ENCODE measurements at regions not wholly inside any gene's neighbourhood (a gene's known extent, or its start where the extent isn't known, plus 50 kb on each side); places are given as distances from the start of the nearest gene placed in this dataset.

GRCh38 chr1:18556364-18556763, 74.3 kb upstream of the PAX7 start:
- no peak for TF ChIP-seq ATF2 (IDR thresholded peaks at IDR 0.05; ENCODE audit: low read length)
- TF ChIP-seq POLR2AphosphoS5 (IDR thresholded peaks at IDR 0.05; ENCODE audit: low read depth, low read length), result no peak
- TF ChIP-seq CTCF (IDR thresholded peaks at IDR 0.05; ENCODE audit: control extremely low read depth in 1 of 3, insufficient read depth in 1 of 3, low read depth in 1 of 3, low read length in 3 of 3), result peak; percentile 21 to 66 (median 54)
